ENCODE measurements at regions not wholly inside any gene's neighbourhood (a gene's known extent, or its start where the extent isn't known, plus 50 kb on each side); places are given as distances from the start of the nearest gene placed in this dataset.

DNA sequence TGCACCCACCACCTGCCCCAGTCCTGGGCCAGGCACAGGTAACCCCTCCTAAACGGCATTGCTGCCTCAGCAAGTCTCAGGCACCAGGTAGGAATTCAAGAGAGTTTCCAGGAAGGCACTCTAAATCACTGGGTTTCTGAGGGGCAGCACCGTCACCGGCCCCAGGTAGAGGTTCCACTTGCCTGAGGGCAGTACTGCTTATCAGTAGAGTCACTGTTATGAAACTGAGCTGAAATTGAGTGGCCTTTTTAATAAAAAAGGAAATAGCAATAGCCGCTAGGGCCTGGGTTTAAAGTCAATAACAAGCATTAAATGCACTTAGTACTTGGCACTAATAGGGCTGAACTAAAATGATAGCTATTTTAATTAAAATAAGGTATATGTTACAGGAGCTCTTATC, 653.7 kb downstream of the METTL4 start:
- Histone ChIP-seq H3K79me2 (ENCODE audit: insufficient read depth) (no peaks in the 10 kb centered on the region), H2AFZ (ENCODE audit: low read depth) (no peak overlapping the region), H3K9me2 (no peaks in the 10 kb centered on the region), H3K4me1 (ENCODE audit: control insufficient read depth in 1 of 2, insufficient read depth in 2 of 2, low read depth in 1 of 2, low read length in 1 of 2) (no peaks in the 10 kb centered on the region), H3K36me3 (replicated peaks in 1 of 2; ENCODE audit: control insufficient read depth in 1 of 2, insufficient read depth in 2 of 2, low read length in 1 of 2) (no peaks in the 10 kb centered on the region), H4K20me1 (ENCODE audit: insufficient read depth) (no peaks in the 10 kb centered on the region), H3K4me2 (no peak overlapping the region), H3K27me3 (ENCODE audit: insufficient read depth) (no peaks in the 10 kb centered on the region; the same call in 1 of the 2 replicates), H3K9me3 (no peaks in the 10 kb centered on the region; the same call in 1 of the 2 replicates), H3K4me3 (ENCODE audit: low read depth in 2 of 2, low read length in 1 of 2) (no peak overlapping the region), H3K27ac (ENCODE audit: low read depth in 2 of 2, low read length in 1 of 2) (no peak overlapping the region), H3K9ac (no peak overlapping the region), H3F3A (replicated peaks; ENCODE audit: insufficient read depth) (no peaks in the 10 kb centered on the region)
- DNase-seq, result no peak
- ChIA-PET CTCF (no interaction called here), POLR2A (no interaction called here)
- TF ChIP-seq MEF2A (IDR thresholded peaks at IDR 0.05; ENCODE audit: borderline replicate concordance, low read depth), result no peak
- TF ChIP-seq IRF3 (IDR thresholded peaks at IDR 0.05; ENCODE audit: low read depth, low read length), result no peak
- TF ChIP-seq MAX (IDR thresholded peaks at IDR 0.05; ENCODE audit: low read depth), result no peak
- no peak for TF ChIP-seq YY1 (IDR thresholded peaks at IDR 0.05; ENCODE audit: low read depth)
- TF ChIP-seq TEAD4 (IDR thresholded peaks at IDR 0.05; ENCODE audit: borderline replicate concordance, insufficient read depth), result no peak
- TF ChIP-seq CHD2 (IDR thresholded peaks at IDR 0.05; ENCODE audit: low read length, partially characterized antibody), result no peak
- TF ChIP-seq RXRA (IDR thresholded peaks at IDR 0.05; ENCODE audit: borderline replicate concordance, low read depth), result no peak
- TF ChIP-seq EP300 (IDR thresholded peaks at IDR 0.05; ENCODE audit: borderline replicate concordance in 1 of 2, low read depth in 1 of 2, low read length in 1 of 2), result no peak
- no peak for TF ChIP-seq MXI1 (IDR thresholded peaks at IDR 0.05; ENCODE audit: low read depth, low read length)
- TF ChIP-seq FOXJ3 (CRISPR knock-in tag; IDR thresholded peaks at IDR 0.05), result no peak
- no peak for TF ChIP-seq RFX5 (IDR thresholded peaks at IDR 0.05; ENCODE audit: low read length)
- TF ChIP-seq TAF1 (IDR thresholded peaks at IDR 0.05; ENCODE audit: borderline replicate concordance, low read depth, low read length), result no peak
- WGBS (ENCODE audit: low lambda C conversion rate), result 10% methylated on average over 4 of the region's 4 CpGs

DNA sequence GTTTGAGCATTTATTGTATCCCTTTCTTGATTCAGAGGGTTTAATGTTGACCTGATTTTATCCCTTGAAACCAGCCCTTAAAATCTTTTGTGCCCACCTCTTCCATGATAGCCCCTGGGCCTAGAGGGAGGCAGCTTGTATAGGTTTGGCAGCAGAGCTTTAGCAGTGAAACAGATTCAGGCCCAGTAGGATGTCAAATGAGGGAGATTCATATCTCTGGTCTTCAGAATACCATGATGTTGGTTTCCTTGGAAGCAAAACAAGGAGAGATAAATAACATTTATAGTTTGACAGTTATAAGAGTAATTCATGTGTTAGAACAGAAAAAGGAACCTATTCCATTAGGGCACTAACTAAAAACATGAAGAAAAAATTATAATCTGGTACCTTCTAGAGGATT, 649.2 kb downstream of the METTL4 start:
- Histone ChIP-seq H3K4me2 (no peak overlapping the region), H3K4me1 (ENCODE audit: control insufficient read depth in 1 of 2, insufficient read depth in 2 of 2, low read depth in 1 of 2, low read length in 1 of 2) (no peaks in the 10 kb centered on the region), H3K27ac (ENCODE audit: low read depth in 2 of 2, low read length in 1 of 2) (no peak overlapping the region), H3K79me2 (ENCODE audit: insufficient read depth) (no peaks in the 10 kb centered on the region), H2AFZ (ENCODE audit: low read depth) (no peak overlapping the region), H3K9me3 (no peaks in the 10 kb centered on the region), H3K36me3 (replicated peaks in 1 of 2; ENCODE audit: control insufficient read depth in 1 of 2, insufficient read depth in 2 of 2, low read length in 1 of 2) (no peaks in the 10 kb centered on the region), H3F3A (replicated peaks; ENCODE audit: insufficient read depth) (no peaks in the 10 kb centered on the region), H4K20me1 (ENCODE audit: insufficient read depth) (no peaks in the 10 kb centered on the region), H3K9ac (no peak overlapping the region), H3K9me2 (0 out of 2 replicates have a peak, but pooled peaks cover 4% of the 10 kb centered on the region), H3K4me3 (ENCODE audit: low read depth in 2 of 2, low read length in 1 of 2) (no peak overlapping the region), H3K27me3 (ENCODE audit: insufficient read depth) (no peaks in the 10 kb centered on the region; the same call in 1 of the 2 replicates)
- CTCF ChIA-PET, result interaction anchor here (0.9 kb wide), 1 partner anchor 54 kb away, joined by 3 read pairs; no protein-coding TSS in a partner anchor
- DNase-seq, result no peak
- POLR2A ChIA-PET, result no interaction called here
- no peak for TF ChIP-seq RFX5 (IDR thresholded peaks at IDR 0.05; ENCODE audit: low read length)
- TF ChIP-seq FOSL2 (IDR thresholded peaks at IDR 0.05; ENCODE audit: borderline replicate concordance, low read depth), result no peak
- TF ChIP-seq CTCF (IDR thresholded peaks at IDR 0.05), result no peak
- TF ChIP-seq IRF3 (IDR thresholded peaks at IDR 0.05; ENCODE audit: low read depth, low read length), result no peak
- no peak for TF ChIP-seq RAD21 (IDR thresholded peaks at IDR 0.05; ENCODE audit: low read length)
- TF ChIP-seq, protein P1, sequence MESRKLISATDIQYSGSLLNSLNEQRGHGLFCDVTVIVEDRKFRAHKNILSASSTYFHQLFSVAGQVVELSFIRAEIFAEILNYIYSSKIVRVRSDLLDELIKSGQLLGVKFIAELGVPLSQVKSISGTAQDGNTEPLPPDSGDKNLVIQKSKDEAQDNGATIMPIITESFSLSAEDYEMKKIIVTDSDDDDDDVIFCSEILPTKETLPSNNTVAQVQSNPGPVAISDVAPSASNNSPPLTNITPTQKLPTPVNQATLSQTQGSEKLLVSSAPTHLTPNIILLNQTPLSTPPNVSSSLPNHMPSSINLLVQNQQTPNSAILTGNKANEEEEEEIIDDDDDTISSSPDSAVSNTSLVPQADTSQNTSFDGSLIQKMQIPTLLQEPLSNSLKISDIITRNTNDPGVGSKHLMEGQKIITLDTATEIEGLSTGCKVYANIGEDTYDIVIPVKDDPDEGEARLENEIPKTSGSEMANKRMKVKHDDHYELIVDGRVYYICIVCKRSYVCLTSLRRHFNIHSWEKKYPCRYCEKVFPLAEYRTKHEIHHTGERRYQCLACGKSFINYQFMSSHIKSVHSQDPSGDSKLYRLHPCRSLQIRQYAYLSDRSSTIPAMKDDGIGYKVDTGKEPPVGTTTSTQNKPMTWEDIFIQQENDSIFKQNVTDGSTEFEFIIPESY (IDR thresholded peaks at IDR 0.05; ENCODE audit: borderline replicate concordance, low read depth), result no peak
- TF ChIP-seq, protein P2, sequence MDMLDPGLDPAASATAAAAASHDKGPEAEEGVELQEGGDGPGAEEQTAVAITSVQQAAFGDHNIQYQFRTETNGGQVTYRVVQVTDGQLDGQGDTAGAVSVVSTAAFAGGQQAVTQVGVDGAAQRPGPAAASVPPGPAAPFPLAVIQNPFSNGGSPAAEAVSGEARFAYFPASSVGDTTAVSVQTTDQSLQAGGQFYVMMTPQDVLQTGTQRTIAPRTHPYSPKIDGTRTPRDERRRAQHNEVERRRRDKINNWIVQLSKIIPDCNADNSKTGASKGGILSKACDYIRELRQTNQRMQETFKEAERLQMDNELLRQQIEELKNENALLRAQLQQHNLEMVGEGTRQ (IDR thresholded peaks at IDR 0.05; ENCODE audit: borderline replicate concordance, low read depth, low read length), result no peak
- TF ChIP-seq FOXM1 (IDR thresholded peaks at IDR 0.05; ENCODE audit: low read depth), result no peak
- no peak for TF ChIP-seq SIN3A (IDR thresholded peaks at IDR 0.05; ENCODE audit: borderline replicate concordance, low read depth, low read length)
- no peak for TF ChIP-seq MAX (IDR thresholded peaks at IDR 0.05; ENCODE audit: low read depth)
- no peak for TF ChIP-seq RCOR1 (IDR thresholded peaks at IDR 0.05; ENCODE audit: low read length)
- TF ChIP-seq TEAD4 (IDR thresholded peaks at IDR 0.05; ENCODE audit: borderline replicate concordance, insufficient read depth), result no peak
- no peak for TF ChIP-seq EP300 (IDR thresholded peaks at IDR 0.05; ENCODE audit: borderline replicate concordance in 1 of 2, low read depth in 1 of 2, low read length in 1 of 2)

Data from SK-N-SH (cell line).